Rectal smooth muscle tissue (tissue), 1 donor: ENCODE measurements at regions not wholly inside any gene's neighbourhood (a gene's known extent, or its start where the extent isn't known, plus 50 kb on each side); places are given as distances from the start of the nearest gene placed in this dataset.

Experiments used
- H3K27ac ChIP-seq: one replicate; pipeline ENCODE4 v1.7.0; 2013; ENCODE audit warnings: low read depth, low read length, inconsistent platforms
- H3K27me3 ChIP-seq: one replicate; pipeline ENCODE4 v1.7.0; 2013; ENCODE audit warnings: low read length; ENCODE audit not compliant: control insufficient read depth, insufficient read depth
- H3K36me3 ChIP-seq: one replicate; pipeline ENCODE4 v1.7.0; 2013; ENCODE audit warnings: low read length; ENCODE audit not compliant: control insufficient read depth, insufficient read depth
- H3K4me1 ChIP-seq: one replicate; pipeline ENCODE4 v1.7.0; 2013; ENCODE audit warnings: low read length; ENCODE audit not compliant: control insufficient read depth, insufficient read depth
- H3K4me3 ChIP-seq: one replicate; pipeline ENCODE4 v1.7.0; 2013; ENCODE audit warnings: low read length
- H3K9ac ChIP-seq: one replicate; pipeline ENCODE4 v1.7.0; 2013; ENCODE audit warnings: low read length

DNA sequence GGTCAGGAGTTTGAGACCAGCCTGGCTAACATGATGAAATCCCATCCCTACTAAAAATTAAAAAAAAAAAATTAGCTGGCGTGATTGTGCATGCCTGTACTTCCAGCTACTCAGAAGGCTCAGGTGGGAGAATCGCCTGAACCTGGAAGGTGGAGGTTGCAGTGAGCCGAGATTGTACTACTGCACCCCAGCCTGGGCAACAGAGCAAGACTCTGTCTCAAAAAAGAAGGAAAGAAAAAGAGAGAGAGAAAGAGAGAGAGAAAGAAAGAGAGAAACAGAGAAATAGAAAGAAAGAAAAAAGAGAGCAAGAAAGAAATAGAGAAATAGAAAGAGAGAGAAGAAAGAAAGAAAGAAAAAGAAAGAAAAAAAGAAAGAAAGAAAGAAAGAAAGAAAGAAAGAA, 292.8 kb upstream of the KLF6 start:
- Histone ChIP-seq H3K4me1 (no peaks in the 10 kb centered on the region), H3K36me3 (no peaks in the 10 kb centered on the region), H3K27me3 (no peaks in the 10 kb centered on the region), H3K9ac (no peak overlapping the region), H3K27ac (no peak overlapping the region), H3K4me3 (no peak overlapping the region)

DNA sequence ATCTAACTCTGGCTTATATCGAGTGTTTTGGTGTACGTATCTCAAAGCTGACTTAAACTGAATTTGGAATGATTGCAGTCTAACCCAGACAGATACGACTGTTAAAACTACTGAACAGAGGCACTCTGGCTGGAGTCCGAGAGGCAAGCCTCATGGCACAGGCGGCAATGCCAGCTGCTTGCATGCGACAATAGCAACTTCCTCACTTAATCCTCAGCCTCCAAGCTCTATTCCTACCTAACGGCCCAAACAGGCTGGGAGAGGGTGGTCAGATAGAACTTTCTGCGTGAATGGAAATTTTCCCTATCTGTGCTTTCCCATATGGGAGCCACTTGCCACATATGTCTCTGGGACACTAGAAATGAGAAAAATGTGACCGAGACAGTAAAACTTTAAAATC, 292.0 kb upstream of the KLF6 start:
- Histone ChIP-seq H3K27me3 (no peaks in the 10 kb centered on the region), H3K36me3 (no peaks in the 10 kb centered on the region), H3K4me3 (no peak overlapping the region), H3K4me1 (no peaks in the 10 kb centered on the region), H3K27ac (no peak overlapping the region), H3K9ac (no peak overlapping the region)

DNA sequence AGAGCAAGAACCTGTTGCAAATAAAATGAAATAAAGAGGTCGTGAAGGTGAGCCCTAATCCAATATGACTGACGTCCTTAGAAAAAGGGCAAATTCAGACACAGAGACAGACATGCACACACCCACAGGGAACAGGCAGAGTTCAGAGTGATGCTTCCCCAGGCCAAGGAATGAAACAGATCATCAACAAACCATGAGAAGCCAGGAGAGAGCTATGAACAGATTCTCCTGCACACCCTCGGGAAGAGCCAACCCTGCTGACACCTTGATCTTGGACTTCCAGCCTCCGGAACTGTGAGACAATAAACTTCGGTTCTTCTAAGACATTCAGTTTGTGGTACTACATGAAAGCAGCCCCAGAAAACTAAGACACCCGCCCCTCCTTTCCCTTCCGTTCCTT, 290.4 kb upstream of the KLF6 start:
- no peaks in the 10 kb centered on the region for H3K27me3 ChIP-seq
- H3K4me1 ChIP-seq: no peaks in the 10 kb centered on the region
- H3K4me3 ChIP-seq: no peak overlapping the region
- no peak overlapping the region for H3K9ac ChIP-seq
- no peak overlapping the region for H3K27ac ChIP-seq
- H3K36me3 ChIP-seq: no peaks in the 10 kb centered on the region

DNA sequence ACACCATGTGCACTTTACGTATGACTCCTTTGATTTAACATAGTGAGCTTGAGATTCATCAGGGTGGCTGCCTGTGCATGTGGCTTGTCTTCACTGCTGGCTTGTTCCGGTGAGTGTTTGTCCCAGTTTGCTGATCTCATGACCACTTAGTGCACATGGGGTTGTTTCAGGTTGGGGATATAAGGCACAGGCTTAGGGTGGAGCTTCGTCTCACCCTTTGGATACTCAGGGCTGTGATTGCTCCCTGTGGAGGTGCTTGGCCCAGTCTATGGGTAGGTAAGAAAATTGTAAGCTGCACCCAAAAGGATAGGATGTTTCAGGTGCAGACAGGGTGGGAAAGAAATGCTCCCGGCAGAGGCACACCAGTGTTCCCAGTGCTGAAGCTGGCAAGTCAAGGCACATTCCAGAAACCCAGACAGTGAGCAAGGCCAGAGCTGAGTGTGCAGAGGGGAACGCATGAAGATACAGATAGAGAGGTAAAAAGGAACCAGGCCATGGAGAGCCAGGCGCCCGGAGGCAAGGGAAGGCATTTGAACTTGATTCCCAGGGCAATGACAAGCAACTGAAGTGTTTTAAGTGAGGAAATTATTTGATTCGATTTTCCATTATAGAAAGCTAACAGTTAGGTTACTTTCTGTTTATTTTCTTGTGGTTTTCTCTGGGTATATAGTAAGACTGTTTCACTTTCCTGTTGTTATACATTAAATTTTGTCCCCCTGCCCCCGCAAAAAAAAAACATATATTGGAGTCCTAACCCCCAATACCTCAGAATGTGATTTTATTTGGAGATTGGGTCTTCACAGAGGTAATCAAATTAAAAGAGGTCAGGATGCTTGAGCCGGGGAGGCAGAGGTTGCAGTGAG, 289.8 kb upstream of the KLF6 start:
- H3K4me3 ChIP-seq: no peak overlapping the region
- no peak overlapping the region for H3K9ac ChIP-seq
- H3K36me3 ChIP-seq: no peaks in the 10 kb centered on the region
- no peaks in the 10 kb centered on the region for H3K27me3 ChIP-seq
- no peaks in the 10 kb centered on the region for H3K4me1 ChIP-seq
- no peak overlapping the region for H3K27ac ChIP-seq

- Histone ChIP-seq H3K9ac (no peak overlapping the region), H3K36me3 (no peaks in the 10 kb centered on the region), H3K27ac (no peak overlapping the region), H3K4me1 (no peaks in the 10 kb centered on the region), H3K27me3 (no peaks in the 10 kb centered on the region), H3K4me3 (no peak overlapping the region)
Measured at GRCh38 chr10:4073912-4074311, 288.9 kb upstream of the KLF6 start.

- no peak overlapping the region for H3K4me3 ChIP-seq
- H3K9ac ChIP-seq: no peak overlapping the region
- no peaks in the 10 kb centered on the region for H3K27me3 ChIP-seq
- H3K4me1 ChIP-seq: no peaks in the 10 kb centered on the region
- H3K36me3 ChIP-seq: no peaks in the 10 kb centered on the region
- H3K27ac ChIP-seq: no peak overlapping the region
Measured at GRCh38 chr10:4070921-4071660, 286.1 kb upstream of the KLF6 start.

GRCh38 chr10:4070184-4070583, 285.2 kb upstream of the KLF6 start:
- no peak overlapping the region for H3K27ac ChIP-seq
- H3K4me1 ChIP-seq: no peaks in the 10 kb centered on the region
- no peaks in the 10 kb centered on the region for H3K27me3 ChIP-seq
- no peak overlapping the region for H3K9ac ChIP-seq
- no peak overlapping the region for H3K4me3 ChIP-seq
- no peaks in the 10 kb centered on the region for H3K36me3 ChIP-seq

DNA sequence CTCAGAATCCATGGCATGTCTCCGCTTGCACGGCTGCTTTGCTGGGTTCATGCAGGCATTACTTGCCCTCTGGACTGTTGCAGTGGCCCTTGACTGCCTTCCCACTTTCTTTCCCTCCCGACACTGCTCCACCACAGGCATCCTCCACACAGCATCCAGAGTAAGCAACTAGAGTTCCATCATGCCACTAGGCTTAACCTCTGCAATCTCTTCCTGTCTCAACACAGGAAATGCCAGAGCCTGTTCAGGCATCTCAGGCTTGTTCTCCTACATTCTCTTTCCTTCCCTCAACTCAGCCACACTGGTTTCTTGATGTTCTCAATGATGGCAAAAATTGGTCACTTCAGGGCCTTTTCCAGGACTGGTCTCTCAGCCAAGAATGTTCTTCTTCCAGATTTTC, 284.5 kb upstream of the KLF6 start:
- H3K4me1 ChIP-seq: no peaks in the 10 kb centered on the region
- H3K9ac ChIP-seq: no peak overlapping the region
- no peak overlapping the region for H3K27ac ChIP-seq
- no peaks in the 10 kb centered on the region for H3K36me3 ChIP-seq
- no peaks in the 10 kb centered on the region for H3K27me3 ChIP-seq
- no peak overlapping the region for H3K4me3 ChIP-seq

GRCh38 chr10:4068629-4069028, 283.6 kb upstream of the KLF6 start:
- Histone ChIP-seq H3K27me3 (no peaks in the 10 kb centered on the region), H3K9ac (no peak overlapping the region), H3K27ac (no peak overlapping the region), H3K4me3 (no peak overlapping the region), H3K36me3 (no peaks in the 10 kb centered on the region), H3K4me1 (no peaks in the 10 kb centered on the region)

DNA sequence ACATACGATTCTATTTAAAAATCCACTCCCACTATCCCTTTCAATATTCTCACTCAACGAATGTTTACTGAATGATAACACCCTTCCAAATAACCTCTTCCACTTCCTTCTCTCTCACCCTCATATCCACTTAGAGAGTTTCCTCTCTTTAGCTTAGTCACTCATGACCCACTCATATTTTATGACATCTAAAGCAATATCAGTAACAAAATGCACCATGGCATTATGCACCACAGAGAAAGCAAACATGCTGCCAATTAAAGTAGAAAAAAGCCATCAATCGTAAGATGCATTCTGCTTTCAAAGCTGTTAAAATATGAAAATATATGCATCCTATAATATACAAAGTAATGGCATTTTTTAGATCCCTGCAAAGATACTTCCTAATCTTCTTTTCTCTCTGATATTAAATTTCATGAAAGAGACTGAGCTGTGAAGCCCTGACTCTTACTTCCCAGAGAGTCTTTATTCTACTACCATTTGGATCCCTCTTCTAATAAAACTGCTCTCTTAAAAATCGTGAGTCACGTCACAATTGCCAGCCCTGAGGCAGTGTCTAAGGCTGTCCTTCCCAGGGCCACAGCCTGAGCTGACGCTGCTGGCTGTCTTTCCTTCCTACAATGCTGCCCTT, 283.0 kb upstream of the KLF6 start:
- H3K27ac ChIP-seq: peak overlapping the region; percentile 43
- no peaks in the 10 kb centered on the region for H3K27me3 ChIP-seq
- no peaks in the 10 kb centered on the region for H3K4me1 ChIP-seq
- no peak overlapping the region for H3K4me3 ChIP-seq
- no peaks in the 10 kb centered on the region for H3K36me3 ChIP-seq
- H3K9ac ChIP-seq: no peak overlapping the region

- H3K27ac ChIP-seq: peak overlapping the region; percentile 43
Measured at GRCh38 chr10:4067531-4067930, 282.5 kb upstream of the KLF6 start.

DNA sequence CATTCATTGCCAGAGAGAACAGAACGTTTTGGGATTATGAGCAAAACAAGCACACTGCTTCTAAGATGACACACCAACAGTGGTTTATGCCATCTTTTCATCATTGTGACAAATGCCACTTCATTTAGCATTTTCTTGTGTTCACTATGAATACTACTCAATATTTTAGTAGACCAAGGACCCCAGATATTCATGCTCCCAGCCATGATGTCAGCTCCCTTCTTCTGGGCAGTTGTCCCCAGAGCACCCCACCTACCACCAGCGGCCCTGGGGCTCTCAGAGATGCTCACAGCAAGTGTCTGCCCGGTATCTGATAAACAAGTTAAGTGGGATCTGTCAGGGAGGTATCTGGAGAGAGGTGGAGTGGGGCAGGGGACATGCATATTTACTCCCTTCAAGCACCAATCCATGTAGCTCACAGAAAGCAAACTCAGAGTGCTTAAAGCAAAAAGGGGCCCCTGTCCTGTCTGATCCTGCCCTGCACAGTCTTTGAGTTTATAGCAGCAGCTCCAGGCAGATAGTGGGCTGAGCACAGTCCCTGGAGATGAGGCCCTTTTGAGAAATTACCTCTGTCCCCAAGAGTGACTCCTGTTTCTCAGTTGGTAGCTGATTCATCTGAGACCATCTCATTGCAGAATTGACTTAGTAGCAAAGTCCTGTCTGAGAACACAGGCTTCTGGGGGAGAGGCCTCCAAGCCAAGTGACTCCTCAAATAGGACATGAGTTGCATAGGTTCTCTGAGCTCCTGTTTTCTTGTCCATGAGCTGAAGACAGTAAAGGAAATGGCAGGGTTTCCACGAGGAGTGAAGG, 281.8 kb upstream of the KLF6 start:
- Histone ChIP-seq H3K36me3 (no peaks in the 10 kb centered on the region), H3K27me3 (no peaks in the 10 kb centered on the region), H3K9ac (no peak overlapping the region), H3K4me3 (no peak overlapping the region), H3K27ac (no peak overlapping the region), H3K4me1 (no peaks in the 10 kb centered on the region)

More at GRCh38 chr10:4067531-4067930, 282.5 kb upstream of the KLF6 start:
- Histone ChIP-seq H3K9ac (no peak overlapping the region), H3K4me1 (no peaks in the 10 kb centered on the region), H3K36me3 (no peaks in the 10 kb centered on the region), H3K4me3 (no peak overlapping the region), H3K27me3 (no peaks in the 10 kb centered on the region)
